HG02763 (cell line): ENCODE measurements at regions not wholly inside any gene's neighbourhood (a gene's known extent, or its start where the extent isn't known, plus 50 kb on each side); places are given as distances from the start of the nearest gene placed in this dataset.

Experiments used
- ATAC-seq: cut with Tn5 transposase; IDR thresholded peaks from one replicate; pipeline ENCODE4 v1.9.1; 2021; ENCODE audit warnings: mild to moderate bottlenecking, moderate library complexity; ENCODE audit not compliant: unreplicated experiment

DNA sequence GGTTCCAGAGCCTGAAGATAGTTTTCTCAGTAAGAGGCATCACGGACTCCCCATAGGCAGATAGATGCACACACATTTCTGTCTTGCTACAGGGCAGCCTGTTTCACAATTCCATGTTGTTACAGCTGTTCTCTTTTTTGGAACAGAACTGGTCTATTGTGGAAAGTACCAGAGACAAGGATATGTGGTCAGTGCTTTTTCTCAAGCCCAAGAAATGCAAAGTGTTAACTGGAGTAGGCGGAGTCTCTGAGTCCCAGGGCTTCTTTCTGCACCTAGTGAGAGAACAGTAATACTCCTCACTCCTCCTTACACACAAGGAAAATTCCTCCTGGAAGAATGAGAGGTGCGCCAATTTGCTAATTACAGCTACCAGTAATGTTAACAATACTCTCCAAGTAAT lies 141.6 kb upstream of the ARGLU1 start:
- no peak for ATAC-seq

DNA sequence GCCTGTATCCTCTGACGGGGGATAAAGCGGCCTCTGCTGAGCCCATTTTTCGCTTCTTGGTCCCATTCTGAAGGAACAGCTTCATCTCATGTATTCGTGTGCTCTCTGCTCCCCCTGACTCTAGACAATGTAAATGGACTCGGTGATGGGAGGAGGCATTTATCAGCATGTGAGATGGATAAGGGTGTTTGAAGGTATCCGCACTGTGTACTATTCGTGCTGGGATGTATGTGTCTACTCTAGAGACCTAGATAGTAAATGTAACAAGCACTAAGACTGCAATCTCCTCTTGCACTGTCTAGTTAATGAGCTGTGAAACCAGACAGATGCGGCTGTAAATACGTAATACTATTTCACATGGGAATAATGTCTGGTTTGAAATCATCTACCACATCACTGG lies 134.6 kb upstream of the ARGLU1 start:
- no peak for ATAC-seq

DNA sequence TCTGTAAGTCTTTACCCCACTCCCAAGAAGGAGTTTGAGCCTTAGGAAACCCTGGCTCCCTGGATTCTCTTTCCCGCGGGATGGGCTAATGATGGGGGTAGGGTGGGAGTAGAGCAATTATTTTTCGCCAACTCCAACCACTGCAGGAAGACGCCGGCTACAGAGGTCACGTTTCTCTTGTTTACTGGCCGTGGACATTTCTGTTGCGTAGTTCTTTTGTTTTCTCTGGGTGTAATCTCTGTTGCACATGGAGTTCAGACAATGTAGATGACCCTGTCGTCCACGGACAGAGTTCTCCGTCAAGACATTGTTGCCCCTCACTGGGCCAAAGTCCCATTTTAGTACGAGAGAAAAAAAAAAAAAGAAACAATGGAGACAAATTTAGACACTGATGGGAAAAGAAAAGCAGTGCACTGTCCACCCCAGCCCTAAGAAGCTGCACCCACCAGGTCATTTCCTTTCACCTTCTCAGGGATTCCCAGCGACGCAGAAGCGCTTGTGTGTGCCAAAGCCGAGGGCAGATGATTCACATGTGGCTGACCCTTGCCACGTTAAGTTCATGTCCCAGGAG lies 133.9 kb upstream of the ARGLU1 start:
- ATAC-seq: no peak

DNA sequence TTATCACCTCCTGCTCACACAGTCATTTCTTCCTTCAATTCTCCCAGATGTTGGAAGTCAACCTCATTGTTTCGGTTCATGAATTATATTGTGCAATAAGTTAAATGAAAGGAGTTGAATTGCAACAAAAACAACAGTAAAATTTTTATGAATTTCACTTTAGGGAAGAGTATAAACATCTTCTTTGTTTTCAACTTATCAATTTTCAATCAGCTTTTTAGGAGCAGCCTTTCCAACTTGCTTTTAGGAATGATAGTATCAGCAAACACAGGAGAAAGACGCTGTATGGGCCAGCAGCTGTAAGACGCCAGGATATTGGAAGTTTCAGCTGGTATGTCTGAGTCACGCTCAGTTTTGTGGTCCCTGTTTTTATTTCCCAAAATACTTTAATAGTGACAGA lies 132.5 kb upstream of the ARGLU1 start:
- ATAC-seq: no peak

DNA sequence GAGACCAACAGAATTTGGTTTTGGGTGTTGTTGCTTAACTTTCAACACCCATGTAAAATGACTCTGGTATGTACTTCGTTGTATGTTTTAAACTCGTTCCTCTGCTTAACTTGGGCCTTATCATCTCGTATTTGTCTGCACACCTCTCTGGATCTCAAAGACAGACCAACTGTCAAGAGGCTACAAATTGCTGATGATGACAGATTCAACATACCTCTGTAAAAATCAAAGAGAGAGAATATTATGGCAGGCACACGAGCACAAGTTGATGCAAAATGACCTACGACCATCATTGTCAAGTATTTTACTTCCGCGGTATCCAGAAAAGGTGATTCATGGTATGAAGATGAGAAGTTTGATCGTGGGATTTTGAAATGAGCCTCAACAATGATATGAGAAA lies 132.1 kb upstream of the ARGLU1 start:
- no peak for ATAC-seq

DNA sequence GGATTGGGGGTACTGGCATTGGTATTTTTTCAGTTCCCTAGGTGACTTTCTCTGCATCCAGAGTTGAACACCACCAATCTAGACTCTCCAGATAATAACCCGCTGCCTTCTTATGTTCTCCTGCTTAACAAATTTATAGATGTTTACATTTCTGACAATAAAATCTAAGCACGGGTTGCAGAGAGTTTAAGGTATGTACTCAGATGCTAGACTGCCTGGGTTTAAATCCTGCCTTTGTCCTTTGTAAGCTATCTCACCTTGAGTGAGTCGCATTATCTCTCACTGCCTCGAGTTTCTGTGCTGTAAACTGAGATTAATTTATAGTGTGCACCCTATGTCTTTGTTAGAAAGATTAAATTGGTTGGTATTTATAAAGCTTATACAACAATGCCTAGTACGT lies 131.4 kb upstream of the ARGLU1 start:
- ATAC-seq: no peak

DNA sequence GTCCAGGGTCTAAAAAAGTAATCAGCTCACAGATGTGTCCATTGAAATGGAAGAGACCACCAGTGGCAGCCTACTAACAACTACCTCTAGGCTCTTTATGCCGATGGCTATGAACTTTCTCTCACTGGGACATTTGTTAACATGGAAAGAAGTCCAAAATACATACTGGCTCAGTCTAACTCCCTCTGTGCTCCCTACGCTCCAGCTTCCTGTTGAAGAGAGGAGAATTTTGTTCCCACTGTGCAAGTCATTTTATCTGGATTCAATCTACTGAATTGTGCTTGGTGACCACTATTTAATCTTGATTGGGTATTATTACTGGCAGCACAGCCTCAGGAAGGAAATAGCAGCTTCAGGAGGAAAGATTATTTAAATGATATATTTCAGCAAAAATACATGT lies 128.8 kb upstream of the ARGLU1 start:
- no peak for ATAC-seq

DNA sequence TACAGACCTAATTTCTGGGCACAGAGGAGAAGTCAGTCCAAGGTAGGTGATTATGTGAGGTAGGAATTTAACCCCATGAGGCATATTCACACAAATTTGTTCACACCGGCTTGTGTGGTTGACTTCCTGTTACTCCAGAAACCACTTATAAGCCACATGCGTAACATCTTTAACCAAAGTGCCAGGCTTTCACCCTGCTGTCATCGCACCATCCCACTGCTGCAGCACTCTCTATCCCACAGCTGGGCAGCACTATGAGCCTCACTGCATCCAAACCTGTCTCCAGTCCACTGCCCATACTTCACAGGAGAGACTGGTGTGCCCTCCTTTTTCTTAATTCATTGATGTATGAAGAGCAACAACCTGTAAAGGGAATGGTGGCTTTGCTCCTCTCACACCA lies 128.2 kb upstream of the ARGLU1 start:
- ATAC-seq: no peak

DNA sequence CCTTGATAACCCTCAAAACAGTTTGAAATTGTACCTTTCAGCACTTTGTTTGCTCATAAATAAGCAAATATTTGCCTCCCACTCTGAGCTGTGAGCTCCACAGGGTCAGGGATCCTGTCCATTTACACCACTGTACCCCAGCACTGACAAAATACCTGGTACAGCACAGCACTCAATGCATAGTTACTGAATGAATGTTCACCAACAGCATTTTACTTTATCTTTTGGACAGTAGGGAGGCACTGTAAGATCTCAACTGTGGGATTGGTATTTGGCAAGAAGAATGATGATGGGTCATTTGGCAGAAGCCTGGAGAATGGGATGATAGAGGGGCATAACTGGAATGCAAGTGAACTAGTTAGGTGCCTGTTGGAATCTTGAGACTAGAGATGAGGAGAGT lies 127.2 kb upstream of the ARGLU1 start:
- ATAC-seq: no peak

DNA sequence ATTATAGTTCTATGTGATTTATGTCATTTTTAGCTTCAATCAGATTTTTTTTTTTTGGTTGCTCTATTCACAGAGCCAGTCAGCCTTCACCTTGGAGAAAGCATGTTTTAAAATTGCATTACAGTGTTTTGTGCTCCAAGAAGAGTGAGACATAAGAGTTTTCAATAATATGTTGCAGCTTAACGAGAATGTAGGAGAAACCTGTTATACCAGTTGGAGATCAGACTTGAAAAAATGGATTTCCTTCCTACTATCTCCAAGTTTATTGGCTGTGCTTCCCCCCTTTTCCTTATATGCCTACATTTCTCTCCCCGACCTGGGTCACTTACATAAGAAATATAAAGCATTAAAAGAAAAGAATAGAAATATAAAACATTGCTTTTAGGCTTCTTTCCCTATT lies 123.9 kb upstream of the ARGLU1 start:
- ATAC-seq: no peak

DNA sequence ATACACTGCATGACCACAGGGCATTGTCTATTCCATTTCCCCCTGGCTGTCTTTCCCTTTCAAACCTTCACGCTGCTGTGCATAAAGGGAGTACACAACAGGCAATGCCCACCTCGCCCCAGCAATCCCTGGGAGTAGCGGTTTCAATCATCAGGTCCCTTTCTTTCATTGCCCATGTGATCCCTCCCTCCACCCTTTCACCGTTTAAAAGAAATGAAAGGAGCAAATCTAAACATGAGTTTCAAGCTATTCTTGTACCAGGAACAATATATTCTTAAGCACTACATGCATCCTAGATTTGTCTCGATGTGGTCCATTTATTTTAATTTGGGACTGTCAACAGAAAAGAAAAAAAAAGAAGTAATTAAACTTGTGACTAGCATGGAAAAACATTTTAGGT lies 123.4 kb upstream of the ARGLU1 start:
- no peak for ATAC-seq

DNA sequence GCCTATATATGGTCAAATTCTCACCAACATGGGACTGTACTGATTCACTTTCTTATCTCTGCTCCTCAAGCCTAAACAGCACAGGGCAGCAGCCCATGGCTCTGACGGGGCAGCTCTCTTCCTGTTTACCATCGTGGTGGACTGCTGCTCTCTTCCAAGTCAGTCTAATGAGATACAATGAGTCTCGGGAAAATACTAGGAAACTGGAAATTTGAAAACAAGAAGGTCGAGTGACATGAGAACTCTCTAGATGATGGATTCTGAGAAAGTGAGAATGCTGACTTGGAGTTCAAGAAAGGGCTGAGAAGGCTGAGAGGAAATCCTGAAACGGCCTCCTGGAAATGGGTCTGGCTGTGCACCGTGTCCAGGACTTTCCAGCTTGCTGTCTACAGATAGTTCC lies 122.8 kb upstream of the ARGLU1 start:
- no peak for ATAC-seq

DNA sequence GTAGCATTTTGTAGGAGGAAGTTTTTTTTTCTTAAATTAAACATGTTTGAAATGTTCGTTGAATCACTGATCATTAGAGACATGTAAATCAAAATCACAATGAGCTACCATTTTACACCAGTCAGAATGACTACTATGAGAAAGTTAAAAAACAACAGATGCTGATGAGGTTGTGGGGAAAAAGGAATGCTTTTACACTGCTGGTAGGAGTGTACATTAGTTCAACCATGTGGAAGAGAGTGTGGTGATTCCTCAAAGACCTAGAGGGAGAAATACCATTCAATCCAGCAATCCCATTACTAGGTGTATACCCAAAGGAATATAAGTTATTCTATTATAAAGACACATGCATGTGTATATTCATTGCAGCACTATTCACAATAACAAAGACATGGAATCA lies 122.0 kb upstream of the ARGLU1 start:
- ATAC-seq: no peak

DNA sequence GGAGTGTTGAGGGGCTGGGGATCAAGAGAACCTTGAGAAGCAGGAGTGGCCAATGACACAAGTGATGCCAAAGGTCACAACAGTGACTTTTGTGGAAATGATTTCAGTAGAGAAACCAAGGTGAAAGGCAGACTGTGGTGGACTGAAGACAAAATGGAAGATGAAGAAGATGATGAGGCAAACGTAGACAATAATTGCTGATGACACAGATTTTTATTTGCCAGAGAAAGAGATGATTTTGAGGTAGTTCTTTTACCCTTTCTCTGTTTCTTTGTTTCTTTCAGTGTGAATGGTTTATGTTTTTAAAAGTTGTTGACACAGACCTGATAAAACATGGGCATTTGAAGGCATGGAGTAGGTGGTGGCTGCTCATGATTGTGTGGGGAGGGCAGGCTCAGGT lies 121.0 kb upstream of the ARGLU1 start:
- no peak for ATAC-seq

DNA sequence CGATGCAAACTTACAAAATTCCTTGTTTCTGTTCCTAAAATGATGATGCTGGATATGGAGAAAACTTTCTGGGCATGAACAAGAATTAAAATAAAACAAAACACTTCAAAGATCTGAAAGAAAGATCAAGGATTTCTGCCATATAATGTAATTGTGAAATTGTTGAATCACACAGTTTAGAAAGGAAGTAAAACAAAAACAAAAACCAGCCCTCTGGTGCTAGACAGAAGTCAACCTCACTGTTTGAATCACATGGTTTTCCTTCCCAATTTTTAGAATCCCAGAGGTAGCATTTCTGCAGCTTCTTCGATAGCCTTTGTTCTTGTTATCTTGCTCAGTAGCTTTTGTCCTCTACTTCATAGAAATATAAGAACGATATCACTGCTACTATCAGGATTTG lies 118.2 kb upstream of the ARGLU1 start:
- ATAC-seq: no peak

DNA sequence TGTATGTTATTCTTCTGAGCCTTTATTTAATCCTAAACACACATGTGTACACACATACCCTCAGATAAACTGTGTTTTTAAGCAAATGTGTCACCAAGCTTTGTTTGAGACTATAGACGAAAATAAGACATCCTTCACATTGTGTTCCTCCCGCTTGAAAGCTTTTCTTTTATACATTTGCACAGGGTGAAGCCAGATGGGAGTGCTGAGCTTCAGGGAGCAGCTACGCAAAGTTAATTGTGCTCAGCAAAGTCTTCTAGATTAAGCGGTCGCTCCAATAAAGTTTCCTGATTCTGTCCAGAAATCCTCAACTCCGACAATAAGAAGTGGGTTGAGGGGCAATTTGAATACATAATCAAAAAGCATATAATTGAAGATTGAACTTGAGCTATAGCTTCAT lies 117.2 kb upstream of the ARGLU1 start:
- no peak for ATAC-seq

DNA sequence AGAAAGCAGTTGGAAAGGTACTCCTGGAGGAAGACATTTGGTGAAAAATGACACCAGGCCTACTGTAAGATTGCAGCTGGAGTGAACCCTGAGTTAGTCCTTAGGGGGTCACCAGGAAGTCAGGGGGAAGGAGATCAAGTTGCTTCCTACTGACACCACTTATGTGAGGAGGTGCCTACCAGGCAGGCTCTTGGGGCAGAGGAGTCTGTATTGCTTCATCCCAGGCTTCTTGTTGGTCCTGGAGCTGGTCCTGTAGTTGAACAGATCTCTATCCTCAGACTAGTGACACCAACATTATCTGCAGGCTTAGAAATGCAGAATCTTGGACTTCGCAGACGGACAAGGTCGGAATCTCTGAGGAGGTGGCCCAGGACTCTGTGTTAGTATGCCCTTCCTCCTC lies 116.0 kb upstream of the ARGLU1 start:
- ATAC-seq: no peak

DNA sequence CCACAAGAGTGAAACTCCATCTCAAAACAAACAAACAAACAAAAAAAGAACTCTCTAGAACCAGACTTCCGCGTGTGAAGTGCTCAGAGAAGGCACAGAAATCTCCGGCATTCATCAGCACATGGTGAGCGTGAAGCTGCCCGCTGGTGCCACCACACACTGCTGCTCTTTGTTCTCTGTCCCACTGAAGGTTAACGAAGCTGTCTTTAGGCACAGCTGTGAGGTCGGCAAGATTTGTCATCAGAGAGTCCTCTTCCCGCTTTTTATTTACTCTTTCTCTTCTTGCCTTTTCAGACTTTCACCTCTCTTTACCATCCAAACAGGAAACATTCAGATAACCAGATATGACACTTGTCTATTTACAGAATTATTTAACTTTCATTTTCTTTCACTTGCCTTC lies 115.2 kb upstream of the ARGLU1 start:
- no peak for ATAC-seq

DNA sequence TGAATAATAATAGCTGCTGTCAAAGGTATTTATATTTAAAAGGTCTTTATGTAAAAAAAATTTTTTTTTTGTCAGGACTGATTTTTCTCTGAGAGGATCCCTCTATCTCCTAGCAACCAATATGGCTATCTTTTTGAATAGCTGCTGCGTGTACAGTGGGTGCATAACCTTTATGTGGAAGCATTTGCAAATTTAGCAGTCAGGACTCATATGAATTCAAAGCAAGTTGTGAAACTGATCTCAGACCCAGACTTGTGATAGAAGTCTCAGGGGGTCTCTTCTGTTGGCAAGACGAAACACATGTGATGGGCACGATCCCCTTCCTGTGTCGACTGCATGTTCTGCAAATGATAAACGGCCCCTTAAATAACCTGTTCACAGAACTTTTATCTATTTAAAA lies 114.1 kb upstream of the ARGLU1 start:
- no peak for ATAC-seq

DNA sequence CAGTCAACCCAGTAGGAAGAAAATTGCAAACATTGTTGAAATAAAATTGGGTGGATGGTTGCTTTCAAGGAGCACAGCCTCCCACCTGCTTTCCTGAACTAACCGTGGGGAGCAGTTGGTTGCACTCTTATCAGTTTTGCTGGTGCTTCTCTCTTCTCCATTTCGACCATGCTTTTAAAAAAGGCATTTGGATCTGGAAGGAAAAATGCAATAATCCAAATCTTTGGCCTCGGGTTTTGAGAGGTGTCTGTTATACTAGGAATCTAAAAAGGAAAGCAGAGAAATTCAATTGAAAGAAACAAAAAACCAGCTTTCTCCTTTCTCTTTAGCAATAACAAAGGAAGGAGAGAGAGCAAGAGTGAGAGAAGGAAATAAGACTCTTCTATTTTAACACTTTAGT lies 113.6 kb upstream of the ARGLU1 start:
- ATAC-seq: no peak

DNA sequence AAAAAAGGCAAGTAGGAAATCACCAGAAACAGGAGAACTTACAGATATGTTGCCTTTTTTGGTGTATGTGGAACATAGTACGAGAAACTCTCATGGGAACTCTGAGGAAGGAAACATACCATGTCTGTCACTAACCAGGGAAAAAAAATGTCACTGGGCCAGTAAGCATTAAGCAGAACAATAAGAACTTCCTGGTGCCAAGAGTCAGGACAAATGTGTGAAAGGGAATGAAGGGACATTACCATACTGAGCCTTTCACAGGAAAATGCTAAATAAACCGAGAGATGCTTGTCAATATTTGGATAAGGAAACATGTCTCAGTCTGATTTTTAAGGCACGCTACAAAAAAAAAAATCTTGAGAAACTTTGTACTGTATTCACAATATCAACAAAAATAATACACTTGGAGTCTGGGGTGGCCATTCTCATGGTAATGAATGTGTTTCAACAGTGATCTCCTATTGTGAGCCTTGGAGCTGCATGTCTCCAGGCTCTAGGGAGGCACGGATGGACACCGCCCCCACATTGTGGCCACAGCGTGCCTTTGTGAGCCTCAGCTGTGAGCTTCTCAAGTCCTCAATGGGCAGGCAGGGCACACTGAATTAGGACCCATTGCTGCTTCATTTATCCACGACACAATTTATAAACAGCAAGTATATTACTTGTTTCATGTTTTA lies 113.0 kb upstream of the ARGLU1 start:
- ATAC-seq: no peak

DNA sequence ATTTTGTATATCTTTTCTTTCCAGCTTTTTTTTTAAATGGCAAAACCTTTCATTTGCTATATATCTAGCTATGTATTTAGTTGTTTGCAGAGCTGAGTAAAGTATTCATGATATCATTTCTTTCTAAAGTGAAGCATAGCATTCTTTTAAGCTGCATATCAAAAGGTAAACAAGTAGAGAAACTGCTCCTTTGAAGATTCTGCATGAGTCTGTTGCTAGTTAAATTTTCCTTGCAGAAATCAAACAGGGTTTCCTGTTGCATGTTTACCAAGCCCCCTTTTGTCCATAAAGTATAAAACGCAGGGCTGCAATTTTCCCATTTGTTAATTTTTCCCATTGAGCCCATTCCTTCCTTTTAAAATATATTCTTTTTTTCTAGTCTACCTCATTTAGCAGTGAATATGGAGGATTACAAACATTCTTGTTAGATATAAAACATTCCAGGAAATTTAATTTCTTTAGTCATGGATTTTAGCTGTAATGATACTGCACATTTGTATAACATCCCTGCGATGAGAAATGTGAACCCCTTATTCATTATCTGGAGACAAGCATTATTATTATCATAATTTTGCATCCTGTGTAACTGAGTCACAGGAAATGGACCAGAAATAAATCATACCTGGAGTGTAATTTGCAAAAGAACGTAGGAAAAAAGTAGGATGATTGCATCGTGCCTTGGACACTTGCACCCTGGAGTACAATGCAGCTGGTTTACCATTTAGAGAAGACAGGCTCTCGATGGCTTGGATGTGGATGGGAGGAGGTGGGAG lies 110.9 kb upstream of the ARGLU1 start:
- no peak for ATAC-seq

DNA sequence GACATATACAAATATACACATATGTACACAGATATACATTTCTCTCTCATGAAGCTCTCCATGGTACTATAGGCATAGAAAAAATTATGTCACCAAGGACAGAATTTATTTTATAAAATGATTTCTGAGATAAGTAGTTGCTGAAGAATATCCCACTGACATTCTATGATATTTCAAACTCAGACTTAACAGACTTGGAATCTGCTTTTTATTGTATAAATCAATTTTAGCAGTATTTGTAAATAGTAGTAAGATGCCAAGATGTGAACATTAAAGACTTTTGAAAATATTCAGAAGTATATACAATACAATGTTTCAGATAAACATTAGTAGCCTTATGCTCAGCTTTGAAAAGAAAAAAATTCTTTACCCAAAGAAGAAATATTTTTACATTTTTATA lies 107.4 kb upstream of the ARGLU1 start:
- ATAC-seq: no peak
